Activated CD8-positive, alpha-beta memory T cell treated with anti-CD3 and anti-CD28 coated beads for 24 hours (primary cell): ENCODE measurements at regions not wholly inside any gene's neighbourhood (a gene's known extent, or its start where the extent isn't known, plus 50 kb on each side); places are given as distances from the start of the nearest gene placed in this dataset.
"Not testable (repeated sequence)": the region's sequence is repeated elsewhere in the genome, so short reads cannot be mapped to it uniquely, and the experiment has no call there.

Source experiments
- DNase-seq: peaks from one replicate; pipeline ENCODE4 v3.0.0-alpha.2; 2020

DNA sequence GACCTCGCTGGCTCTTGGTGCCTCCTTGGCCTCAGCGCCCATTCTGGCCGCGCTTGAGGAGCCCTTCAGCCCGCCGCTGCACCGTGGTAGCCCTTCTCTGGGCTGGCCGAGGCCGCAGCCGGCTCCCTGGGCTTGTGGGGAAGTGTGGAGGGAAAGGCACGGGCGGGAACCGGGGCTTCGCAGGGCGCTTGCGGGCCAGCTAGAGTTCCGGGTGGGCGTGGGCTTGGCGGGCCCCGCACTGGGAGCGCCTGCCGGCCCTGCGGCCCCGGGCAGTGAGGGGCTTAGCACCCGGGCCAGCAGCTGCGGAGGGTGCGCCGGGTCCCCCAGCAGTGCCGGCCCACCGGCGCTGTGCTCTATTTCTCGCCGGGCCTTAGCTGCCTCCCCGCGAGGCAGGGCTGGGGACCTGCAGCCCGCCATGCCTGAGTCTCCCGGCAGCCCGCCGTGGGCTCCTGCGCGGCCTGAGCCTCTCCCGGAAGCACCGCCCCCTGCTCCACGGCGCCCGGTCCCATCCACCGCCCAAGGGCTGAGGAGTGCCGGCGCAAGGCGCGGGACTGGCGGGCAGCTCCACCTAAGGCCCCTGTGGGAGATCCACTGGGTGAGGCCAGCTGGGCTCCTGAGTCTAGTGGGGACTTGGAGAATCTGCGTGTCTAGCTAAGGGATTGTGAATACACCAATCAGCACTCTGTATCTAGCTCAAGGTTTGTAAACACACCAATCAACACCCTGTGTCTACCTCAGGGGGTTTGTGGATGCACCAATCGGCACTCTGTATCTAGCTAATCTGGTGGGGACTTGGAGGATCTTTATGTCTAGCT, 141.1 kb downstream of the SLCO4C1 start:
- not testable (repeated sequence) for DNase-seq

DNA sequence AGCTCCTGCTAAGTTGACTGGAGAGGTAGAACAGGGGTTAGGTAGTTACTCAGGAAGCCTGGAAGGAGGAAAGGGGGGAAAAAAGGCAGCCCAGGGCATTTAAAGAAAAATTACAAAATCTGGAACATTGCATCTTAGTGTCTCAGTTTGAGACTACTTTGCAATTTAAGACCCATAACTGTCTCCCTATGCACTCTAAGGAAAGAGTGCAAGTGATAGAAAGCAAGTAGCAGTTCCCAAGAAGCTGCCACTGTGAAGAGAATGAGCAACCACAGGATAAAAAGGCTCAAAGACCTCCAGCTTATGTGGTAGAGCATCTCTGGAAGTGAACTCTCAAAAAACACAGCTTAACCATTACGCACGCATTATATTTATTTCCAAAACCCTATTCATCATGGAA, 141.8 kb downstream of the SLCO4C1 start:
- no peak for DNase-seq

DNA sequence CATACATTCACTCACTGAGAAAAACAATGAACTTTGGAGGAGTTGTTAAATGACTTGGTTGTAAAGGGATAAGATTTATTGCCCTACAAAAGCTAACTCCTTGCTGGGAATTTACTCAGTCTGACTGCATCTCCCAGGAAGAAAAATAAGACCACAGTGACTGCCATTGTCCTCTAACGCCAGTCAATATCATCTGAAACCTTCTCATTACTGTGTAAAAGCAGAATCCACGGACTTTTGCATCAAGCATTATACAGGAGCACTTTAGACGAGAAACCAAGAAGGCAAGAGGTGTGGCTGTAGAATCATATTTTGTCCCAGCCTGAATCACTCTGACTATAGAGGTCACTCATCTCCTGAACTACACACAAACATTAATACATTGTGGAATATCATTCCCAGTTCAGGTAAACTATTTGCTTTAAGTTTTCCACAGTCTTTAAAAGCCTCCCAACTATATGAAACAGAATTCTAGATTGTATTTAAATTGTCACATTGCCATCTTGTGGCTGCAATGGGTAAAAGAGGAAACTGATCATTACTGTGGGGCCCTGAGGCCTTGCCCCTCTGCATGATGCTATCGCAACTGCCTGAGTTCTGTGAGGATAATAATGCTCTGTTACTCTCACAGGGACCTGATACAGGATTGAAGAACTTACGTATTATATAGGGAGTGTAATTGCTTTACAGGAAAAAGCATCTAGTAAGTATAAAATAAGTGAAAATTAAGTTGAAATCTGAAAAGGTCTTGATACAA, 142.9 kb downstream of the SLCO4C1 start:
- DNase-seq, result no peak

DNA sequence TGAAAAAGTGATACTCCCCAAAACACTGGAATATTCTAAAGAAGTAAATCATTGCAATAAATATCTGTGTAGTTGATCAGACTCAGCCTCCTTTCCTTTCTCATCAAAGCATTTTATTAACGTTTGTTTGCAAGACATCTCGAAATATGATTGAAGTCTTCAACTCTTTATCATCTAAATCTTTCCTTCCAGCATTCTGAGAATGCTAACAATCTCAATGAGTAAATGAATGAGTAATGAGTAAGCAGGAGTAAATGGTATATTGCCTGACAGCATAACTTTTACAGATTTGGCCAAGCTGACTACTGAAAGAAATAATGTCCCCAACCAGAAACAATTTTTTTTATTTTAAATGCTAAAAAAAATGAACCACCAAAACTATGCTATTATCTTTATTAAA, 157.1 kb downstream of the SLCO4C1 start:
- no peak for DNase-seq

DNA sequence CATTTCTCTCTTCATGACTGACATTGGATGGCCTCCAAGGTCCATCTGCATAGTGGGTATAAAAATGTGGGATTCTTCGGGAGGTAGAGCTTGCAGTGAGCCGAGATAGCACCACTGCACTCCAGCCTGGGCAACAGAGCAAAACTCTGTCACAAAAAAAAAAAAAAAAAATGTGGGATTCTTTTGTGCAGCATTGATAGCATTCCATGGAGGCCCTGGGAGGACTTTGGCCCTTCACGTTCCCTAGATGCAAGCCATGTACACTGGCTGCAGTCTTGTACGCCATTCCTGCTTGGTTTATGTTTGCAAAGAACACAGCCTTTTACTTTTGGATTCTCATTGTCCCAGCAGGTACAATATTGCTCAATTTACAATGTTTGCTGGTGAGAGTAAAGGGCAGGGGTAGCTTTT, 157.8 kb downstream of the SLCO4C1 start:
- no peak for DNase-seq

DNA sequence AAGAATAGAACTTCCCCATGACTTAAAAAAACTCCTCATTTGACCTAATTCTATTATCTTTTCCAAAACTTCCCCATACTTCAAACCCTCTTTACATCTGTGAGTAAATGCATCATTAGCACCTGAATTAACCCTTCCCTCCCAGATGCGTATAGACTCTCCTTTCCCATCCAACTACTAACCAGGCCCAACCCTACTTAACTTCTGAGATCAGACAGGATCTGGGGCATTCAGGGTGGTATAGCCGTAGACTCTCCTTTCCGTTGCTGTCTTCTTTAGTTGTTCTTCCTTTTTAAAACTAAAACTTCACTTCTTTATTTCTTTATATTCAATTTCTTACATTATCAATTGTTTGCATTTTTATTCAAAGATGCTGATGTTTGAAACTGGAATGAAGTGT, 165.2 kb downstream of the SLCO4C1 start:
- no peak for DNase-seq

DNA sequence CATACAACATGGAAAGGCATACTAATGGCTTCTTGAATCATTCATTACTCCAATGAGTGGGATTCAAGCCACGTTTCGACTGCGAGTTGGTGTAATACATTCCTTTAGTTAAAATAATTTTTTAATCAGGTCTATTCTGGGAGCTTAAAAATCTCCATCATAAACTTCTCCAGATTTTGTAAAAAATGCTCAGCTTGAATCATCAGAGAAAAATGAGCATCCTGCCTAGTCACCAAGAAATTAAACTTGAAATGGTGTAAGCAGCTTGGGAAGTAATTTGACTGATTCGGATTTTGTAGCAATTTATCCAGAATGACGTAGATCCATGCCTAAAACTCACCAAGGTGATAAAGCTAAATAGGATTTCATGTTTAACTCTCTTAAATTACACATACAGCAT, 165.7 kb downstream of the SLCO4C1 start:
- DNase-seq, result no peak

DNA sequence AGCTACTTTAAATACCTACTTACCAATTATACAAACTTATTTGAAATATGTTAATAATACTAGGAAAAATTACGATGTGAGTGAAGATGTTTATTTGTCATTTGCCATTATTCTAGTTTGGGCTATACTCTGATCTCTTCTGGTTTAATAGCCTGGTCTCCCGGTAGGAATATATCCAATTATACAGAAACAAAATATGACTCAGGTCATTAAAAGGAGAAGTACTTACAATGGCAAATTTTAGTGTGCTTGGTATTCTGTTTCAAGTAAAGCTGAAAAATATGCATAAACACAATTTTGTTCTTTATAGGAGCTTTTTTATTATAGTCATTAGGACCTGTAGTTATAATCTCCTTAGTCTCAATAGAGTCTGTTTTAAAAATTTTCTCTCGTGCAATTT, 176.8 kb downstream of the SLCO4C1 start:
- no peak for DNase-seq

DNA sequence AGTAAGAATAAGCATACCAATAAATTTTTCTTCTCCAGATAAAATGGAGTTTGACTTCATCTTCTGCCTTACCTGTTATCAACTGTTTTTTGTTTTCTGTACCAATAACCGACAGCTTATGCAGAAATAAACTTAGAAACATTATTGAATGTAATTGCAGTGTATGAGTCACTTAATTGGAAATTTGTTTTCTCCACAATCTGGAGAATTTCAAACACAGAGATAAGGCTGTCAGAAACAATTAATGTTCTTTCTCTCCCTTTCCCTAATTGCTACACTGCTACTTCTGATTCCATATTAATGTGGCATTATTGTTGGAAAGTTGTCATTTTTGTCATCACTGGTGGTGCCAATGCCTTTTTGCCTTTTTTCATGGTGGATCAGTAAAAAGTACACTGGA, 180.3 kb downstream of the SLCO4C1 start:
- no peak for DNase-seq

DNA sequence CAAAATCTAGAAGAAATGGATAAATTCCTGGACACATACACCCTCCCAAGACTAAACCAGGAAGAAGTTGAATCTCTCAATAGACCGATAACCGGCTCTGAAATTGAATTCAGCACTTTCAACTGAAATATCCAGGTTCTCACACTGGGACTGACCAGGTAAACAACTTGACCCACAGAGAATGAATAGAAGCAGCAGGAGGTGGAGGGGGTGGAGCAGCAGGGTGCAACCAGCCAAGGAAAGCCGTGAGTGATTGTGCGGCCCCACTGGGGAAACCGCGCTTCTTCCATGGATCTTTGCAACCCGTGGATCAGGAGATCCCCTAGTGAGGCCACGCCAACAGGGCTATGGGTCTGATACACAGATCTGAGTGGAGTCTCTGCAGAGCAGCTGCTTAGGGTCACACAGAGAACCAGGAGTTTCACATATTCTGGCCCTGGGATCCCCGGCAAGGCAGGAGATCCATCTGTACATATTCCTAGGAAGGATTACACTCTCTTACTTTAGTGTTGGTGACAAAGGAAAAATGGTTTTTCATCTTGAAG, 181.5 kb downstream of the SLCO4C1 start:
- no peak for DNase-seq

DNA sequence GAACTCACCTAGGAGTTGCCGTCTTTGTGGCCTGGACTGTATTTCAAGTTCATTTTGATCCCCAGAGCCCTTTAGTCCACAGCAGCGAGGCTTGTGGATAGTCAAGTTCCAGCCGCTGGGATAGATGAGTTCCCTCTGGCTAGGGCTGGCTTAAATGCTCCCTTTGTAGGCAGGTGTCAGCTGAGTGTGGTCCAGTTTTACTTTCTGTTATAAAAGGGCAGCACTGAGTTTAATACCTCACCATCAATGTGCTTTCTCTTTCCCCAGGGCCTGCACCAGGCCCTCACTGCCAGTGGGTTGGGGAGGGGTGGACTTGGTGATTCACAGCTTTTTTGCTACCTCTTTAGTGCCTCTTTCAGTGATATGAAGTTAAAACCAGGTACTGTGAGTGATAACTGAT, 188.2 kb downstream of the SLCO4C1 start:
- DNase-seq, result no peak

DNA sequence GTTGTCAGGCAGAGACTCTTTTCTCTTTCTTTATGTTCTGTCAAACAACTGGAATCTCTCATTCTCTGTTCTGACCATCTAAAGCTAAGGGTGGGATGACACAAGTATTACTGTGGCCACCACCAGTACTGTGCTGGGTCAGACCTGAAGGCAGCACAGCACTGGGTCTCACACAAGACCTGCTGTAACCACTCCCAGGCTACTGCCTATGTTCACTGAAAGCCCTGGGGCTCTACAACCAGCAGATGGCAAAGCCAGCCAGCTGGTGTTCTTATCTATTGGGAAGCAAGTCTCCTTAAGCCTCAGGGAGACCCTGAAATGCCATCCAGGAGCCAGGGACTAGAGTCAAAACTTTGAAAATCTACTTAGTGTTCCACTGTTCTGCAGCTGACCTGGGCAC, 189.5 kb downstream of the SLCO4C1 start:
- no peak for DNase-seq

DNA sequence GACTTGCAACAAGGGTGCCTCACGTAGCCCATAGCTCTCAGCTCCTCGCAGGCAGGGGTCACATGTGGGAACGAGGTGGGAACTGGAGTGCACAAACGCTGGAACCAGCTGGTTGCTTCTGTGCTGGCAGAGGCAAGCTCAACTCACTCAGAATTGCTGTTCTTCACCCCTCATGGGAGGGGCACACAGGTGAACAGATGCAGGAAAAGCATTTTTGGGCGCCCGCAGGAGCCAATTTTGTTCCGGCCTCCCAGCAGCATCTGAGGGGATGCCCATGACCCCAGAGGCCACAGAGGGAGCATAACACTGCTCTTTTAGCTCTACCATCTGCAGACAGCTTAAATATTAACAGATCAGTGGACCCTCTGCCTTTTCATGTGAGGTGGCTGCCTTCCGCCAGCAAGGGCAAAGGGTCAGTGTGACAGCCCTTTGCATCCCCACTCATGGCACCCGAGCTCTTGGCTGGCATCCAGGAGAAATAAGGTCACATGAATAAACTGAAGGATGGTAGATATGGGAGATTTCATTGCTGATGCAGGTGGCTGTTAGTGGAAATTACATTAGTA, 196.2 kb downstream of the SLCO4C1 start:
- no peak for DNase-seq

DNA sequence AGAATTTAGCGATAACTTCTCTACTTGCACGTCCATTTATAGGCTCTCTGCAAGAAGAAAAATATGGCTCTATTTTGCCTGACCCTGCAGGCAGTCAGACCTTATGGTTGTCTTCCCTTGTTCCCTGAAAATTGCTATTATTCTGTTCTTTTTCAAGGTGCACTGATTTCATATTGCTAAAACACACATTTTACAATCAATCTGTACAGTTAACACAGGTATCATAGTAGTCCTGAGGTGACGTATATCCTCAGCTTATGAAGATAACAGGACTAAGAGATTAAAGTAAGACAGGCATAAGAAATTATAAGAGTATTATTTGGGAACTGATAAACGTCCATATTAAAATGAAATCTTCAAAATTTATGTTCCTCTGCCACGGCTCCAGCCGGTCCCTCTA, 197.0 kb downstream of the SLCO4C1 start:
- DNase-seq, result not testable (repeated sequence)

DNA sequence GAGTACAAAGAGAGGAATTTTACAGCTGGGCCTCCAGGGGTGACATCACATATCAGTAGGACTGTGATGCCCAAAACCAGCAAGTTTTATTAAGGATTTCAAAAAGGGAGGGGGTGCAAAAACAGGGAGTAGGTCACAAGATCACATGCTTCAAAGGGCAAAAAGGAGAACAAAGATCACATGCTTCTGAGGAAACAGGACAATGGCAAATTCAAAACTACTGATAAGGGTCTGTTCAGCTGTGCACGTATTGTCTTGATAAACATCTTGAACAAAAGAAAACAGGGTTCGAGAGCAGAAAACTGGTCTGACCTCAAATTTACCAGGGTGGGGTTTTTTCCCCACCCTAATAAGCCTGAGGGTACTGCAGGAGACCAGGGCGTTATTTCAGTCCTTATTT, 197.5 kb downstream of the SLCO4C1 start:
- DNase-seq, result not testable (repeated sequence)

DNA sequence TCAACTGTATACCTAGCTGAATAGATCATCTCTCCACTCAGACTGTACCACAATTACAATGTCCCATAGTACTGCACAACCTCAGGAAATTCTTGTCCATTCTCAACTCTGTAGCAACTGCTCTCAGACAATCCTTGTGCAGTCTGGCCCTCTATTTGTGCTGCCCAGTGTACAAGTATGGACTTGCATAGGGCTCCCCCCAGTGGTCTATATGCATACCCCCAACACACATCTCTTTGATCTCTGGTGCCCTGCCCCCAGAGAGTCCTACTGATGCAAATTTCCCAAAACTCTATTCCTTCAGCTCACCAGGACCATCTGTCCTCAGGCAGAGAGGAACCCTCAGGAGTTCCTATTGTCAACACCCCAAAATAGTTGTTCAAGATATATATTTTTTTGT, 205.3 kb downstream of the SLCO4C1 start:
- no peak for DNase-seq

DNA sequence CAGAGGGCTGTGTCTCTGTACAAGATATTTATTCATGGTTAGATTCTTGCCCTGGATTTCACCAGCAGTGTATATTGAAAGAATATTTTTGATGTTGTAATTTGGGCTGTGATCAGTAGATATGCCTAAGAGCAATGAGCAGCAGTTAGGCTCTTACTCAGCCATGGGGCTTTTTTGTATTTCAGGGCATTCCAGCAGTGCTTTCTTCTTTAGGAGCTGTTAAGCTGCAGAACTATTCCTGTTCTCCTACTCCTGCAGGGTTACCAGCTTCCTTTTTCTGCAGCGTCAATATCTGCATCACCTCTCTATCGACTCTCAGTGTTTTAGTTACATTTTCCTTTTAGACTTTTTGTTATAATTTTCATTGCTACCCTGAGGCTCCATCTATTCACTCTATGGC, 206.2 kb downstream of the SLCO4C1 start:
- no peak for DNase-seq

DNA sequence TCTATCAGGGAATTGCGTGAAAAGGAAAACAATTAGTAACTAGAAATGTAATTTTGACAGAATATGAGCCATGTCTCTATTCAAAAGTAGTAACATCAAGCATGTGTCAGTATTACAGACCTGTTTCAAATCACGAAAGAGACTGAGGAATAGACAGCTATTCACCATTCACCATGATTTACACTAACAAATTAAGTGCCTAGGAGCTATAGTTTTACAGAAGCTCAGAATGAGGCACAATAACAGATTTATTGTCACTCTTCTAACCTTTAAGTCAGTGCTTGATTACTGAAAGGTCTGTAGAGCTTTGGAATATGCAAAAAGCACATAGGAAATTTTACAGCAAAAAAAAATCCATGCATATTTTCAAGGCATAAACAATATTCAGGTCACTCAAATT, 208.2 kb downstream of the SLCO4C1 start:
- no peak for DNase-seq

DNA sequence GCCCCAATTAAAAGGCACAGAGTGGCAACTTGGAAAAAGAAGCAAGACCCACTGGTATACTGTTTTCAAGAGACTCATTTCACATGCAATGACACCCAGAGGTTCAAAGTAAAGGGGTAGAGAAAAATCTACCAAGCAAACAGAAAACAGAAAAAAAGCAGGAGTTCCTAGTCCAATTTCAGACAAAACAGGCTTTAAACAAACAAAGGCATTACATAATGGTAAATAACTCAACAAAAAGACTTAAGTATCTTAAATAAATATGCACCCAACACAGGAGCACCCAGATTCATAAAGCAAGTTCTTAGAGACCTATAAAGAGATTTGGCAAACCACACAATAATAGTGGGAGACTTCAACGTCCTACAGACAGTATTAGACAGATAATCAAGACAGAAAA, 215.8 kb downstream of the SLCO4C1 start:
- DNase-seq, result no peak

DNA sequence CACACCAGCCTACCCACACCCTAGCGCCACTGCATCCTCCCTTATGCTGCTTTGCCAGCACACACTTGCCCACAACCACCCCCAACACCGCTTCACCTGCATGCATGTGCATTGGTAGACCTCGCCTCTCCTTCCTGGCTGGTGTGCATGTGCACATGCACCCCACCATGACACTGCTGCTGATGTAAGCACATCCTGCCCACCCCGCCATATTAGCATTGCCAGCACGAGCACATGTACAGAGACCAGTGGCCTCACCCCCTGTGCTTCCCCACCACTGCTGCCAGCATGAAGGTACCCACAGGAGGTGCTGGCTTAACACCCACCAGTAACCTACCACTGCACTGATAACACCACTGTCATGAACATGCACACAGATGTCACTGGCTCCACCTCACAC, 218.2 kb downstream of the SLCO4C1 start:
- DNase-seq, result no peak

DNA sequence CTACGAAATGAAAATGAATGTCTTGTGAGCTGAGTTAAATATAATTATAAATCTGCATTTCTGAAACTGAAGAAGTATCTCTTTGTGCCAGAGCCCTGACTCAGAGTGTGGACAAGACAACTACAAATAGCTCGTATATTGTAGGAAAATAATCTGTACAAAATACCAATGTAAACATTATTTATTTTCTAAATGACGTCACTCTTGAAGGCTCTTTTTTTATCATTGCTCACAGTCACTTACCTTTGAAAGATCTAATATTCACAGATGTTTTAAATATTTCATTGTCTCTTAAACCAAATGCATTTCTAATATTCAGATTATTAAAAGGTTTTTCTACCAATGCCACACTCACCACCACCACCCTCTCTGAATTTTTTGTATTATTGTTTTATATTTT, 226.1 kb downstream of the SLCO4C1 start:
- no peak for DNase-seq

DNA sequence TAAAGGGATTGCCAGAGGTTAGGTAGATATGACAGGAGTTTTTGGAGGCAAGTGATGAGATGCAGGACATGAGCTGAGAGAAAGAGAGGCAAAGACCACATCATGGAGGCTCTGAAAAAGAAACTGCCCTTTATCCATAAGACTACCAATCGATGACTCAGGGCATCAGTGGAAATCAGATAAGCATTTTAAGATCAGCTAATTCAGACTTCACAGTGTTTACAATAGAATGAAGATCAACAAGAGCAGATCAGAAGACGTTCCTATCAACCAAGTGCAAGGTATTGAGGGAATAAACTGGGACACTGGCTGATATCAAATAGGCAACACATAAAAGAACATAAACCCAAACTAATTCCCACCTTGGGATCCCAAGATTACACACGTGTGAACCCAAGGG, 227.2 kb downstream of the SLCO4C1 start:
- no peak for DNase-seq

DNA sequence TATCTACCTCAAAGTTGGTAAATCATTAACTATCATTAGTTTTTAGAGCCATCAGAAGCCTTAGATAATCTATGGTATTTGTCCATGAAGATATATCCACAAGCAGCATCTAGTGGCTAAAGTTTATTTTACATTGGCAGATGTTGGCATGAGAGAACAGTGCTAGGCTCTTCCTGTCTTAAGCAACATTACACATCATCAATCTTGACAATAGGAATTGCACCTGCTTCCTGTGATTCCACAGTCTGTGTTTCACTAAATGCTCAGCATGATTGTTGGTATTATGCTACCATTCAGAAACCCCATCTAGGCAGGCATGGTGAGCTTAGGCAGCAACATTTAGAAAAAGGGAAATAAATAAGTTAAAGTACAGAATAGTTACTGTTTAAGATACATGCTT, 246.6 kb downstream of the SLCO4C1 start:
- no peak for DNase-seq

DNA sequence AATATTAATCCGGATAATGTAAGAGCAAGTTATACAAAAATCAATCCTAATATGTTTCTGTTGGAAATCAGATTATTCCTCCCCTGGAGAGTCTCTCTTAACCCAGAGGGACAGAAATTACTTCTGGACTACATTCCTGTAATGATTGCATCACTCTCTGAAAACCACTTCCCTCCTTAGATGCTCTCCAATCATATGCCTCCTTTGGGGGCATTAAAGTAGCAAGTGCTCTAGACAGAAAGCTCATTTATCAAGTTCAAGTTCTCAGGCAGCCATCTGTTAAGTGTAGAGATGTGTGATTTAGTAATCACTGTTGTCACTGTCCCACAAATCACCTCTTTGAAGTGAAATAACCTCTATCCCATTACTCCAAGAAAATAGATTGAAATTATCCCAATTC, 247.1 kb downstream of the SLCO4C1 start:
- no peak for DNase-seq
